ENCODE measurements at regions not wholly inside any gene's neighbourhood (a gene's known extent, or its start where the extent isn't known, plus 50 kb on each side); places are given as distances from the start of the nearest gene placed in this dataset.

DNA sequence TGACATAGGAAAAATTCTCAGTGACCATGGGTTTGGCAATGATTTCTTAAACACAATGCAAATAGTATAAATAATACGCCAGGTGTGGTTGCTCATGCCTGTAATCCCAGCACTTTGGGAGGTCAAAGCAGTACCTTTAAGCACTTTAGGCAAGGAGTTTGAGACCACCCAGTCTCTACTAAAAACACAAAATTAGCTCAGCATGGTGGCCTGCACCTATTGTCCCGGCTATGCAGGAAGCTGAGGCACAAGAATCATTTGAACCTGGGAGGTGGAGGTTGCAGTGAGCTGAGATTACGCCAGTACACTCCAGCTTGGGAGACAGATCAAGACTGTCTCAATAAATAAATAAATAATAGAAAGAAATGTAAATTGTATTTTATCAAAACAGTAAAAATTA is 356.5 kb upstream of the SLITRK6 start:
- TF ChIP-seq, protein P1, sequence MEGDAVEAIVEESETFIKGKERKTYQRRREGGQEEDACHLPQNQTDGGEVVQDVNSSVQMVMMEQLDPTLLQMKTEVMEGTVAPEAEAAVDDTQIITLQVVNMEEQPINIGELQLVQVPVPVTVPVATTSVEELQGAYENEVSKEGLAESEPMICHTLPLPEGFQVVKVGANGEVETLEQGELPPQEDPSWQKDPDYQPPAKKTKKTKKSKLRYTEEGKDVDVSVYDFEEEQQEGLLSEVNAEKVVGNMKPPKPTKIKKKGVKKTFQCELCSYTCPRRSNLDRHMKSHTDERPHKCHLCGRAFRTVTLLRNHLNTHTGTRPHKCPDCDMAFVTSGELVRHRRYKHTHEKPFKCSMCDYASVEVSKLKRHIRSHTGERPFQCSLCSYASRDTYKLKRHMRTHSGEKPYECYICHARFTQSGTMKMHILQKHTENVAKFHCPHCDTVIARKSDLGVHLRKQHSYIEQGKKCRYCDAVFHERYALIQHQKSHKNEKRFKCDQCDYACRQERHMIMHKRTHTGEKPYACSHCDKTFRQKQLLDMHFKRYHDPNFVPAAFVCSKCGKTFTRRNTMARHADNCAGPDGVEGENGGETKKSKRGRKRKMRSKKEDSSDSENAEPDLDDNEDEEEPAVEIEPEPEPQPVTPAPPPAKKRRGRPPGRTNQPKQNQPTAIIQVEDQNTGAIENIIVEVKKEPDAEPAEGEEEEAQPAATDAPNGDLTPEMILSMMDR (conservative IDR thresholded peaks at IDR 0.05): no peak
- no peak for TF ChIP-seq EZH2 (IDR thresholded peaks at IDR 0.05; ENCODE audit: low read depth)

Measured in PC-9 (cell line).